ENCODE measurements at regions not wholly inside any gene's neighbourhood (a gene's known extent, or its start where the extent isn't known, plus 50 kb on each side); places are given as distances from the start of the nearest gene placed in this dataset.

DNA sequence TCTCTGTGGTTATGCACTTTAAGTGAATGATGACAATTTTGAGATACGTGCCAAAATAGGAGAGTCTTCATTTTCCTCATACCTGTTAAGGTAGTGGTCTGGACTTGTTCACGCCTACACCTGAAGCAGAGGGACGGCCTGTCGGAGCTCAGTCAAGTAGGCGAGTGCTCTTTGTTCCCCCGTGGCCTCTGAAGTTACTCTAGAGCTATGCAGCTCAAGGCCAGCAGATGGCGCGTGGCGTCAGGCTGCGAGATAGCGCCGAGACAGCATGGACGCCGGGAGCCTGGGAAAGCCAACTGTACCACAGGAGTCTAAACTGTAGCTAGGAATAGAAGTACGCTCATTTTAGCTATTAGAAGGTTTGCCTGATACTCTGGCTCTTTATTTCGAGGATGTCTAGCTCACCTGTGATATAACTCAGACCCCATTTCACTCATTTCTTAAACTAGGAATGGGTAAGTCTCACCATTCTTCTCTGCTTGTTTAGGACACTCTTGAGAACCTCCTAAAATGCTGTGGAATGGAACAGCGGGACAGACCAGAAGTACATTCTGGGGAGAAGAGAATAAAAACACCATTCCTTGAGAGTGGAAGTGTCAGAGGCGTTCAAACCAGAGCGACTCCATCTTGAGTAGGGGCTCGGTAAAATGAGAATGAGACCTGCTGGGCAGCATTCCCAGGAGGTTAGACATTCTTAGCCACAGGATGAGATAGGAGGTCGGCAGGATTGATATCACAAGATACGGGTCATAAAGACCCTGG, 267.4 kb upstream of the HMGA2 start:
- DNase-seq = peak; percentile 17

DNA sequence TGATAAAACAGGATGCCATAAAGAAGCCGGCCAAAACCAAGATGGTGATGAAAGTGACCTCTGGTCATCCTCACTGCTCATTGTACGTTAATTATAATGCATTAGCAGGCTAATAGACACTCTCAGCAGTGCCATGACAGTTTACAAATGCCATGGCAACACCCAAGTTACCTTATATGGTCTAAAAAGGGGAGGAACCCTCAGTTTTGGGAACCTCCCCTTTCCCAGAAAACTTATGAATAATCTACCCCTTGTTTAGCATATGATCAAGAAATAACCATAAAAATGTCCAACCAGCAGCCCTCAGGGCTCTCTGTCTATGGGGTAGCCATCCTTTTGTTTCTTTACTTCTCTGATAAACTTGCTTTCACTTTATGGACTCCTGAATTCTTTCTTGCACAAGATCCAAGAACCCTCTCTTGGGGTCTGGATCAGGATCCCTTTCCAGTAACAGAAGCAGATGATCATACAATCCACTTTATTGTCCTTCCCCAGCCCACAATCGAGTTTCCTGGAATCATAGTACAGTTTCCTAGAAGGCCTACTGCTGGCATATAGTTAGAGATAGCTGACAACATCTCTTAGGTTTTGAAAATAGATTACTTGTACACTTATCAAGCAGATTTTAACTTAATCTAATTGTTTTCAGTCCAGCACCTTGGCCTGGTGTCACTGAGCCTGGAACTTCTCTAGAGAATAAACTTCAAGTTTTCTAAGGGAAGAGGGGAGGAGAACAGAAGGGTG, 266.7 kb upstream of the HMGA2 start:
- no peak for DNase-seq

DNA sequence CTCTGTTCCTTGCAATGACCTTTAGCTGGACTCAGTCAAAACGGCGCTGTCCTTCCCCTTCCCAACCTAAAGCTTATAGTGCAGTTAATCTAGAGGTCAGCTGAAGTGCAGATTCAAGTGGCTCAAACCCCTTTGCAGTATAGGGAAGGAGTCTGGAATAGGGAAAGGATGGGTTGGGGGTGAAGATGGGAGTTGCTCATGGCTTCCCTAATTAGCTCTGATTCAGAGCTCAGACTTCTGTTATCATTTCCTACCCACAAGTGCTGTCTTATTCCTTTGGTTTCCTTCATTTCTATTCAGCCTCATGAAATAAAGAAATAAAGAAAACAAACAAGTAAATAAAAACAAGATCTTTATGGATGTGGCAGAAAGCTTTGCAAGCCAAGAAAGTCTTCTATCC, 264.0 kb upstream of the HMGA2 start:
- no peak for DNase-seq

DNA sequence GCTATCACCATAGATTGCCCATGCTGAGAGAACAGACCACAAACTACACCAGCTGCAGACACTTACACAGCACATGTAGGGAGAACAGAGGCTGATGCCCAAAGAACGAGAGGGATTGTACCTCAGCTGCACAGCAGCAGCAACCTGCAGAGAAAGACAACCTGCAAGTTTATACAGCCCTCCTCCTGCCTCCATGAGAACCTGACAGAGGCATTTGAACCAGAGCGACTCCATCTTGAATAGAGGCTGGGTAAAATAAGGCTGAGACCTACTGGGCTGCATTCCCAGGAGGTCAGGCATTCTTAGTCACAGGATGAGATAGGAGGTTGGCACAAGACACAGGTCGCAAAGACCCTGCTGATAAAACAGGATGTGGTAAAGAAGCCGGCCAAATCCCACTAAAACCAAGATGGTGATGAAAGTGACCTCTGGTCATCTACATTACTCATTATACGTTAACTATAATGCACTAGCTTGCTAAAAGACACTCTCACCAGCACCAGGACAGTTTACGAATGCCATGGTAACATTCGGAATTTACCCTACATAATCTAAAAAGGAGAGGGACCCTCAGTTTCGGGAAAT, 262.4 kb upstream of the HMGA2 start:
- no peak for DNase-seq

DNA sequence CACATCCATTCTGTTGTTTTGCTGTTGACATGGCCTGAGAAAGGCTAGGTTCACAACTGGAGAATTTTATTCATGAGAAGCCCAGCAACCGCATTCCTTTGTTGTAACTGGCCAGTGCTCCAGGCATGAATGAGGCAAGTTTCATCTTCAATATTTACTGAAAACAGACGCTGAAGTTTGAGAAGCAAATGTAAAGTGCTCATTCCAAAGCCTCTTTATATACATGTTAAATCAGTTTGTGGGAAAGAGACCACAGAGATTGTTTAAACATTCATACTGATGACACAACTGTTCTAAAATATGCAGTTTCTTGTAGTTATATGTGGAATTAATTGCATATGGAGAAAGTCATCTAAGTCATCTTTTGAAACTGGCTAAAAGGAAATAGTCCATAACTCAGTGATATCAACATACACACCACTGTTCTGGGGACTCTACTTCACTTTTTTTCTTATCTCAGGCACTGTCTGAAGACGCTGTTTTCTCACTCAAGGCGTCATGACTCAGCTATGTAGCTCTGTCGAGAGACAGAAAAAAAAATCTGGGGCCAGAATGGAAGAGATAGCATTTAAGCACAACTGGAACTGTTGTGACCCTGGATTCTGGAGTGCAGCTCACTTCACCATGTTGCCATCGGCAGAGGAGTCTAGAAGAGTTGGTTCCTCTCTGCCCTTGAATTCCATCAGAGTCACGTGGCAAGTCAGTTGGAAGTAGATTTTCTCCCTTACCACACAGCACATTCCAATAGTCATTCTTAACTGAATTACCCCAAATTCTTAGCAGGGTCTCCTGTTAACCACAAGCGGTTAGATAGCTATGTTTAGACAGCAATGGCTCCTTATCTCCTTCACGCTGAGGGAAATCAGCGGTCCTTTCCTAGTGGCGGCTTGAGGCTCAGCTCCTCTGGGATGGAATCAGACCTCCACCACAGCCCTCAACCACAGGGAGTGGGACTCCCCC, 258.4 kb upstream of the HMGA2 start:
- no peak for DNase-seq

DNA sequence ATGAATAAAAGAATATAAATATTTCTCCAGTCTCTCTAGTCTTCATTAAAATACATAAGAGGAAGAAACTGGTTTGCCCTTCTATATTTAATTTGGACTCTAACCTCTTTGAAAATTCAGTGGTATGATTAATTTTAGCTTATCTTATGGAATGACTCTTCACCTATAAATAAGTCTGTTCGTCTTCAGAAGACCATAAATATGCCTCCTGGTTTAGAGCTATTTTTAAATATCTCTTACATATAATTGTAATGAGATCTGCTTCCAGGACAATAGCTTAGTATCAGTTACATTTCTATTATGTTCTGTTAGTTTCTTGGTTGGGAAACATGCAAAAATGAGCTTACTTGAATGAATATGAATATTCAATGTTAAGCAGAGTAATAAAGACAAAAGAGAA, 257.5 kb upstream of the HMGA2 start:
- no peak for DNase-seq

DNA sequence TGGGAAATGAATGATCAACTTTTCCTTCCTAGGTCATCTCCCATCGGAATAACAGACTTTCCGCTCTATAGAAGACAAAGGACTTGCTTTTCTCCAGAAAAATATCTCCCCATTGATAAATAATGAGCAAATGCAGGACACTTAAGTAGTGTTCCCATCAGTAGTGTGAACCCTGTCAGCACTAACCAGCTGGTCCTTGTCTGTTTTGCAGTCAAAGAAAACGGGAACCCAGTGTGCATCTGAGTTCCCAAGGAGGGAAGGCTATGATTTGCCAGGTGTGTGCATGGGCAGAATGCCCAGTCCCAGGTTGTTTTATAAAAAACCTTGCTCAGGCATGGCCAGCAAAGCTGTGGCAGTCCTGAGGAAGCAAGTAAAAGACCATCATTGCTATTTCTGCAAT, 256.5 kb upstream of the HMGA2 start:
- DNase-seq = no peak

DNA sequence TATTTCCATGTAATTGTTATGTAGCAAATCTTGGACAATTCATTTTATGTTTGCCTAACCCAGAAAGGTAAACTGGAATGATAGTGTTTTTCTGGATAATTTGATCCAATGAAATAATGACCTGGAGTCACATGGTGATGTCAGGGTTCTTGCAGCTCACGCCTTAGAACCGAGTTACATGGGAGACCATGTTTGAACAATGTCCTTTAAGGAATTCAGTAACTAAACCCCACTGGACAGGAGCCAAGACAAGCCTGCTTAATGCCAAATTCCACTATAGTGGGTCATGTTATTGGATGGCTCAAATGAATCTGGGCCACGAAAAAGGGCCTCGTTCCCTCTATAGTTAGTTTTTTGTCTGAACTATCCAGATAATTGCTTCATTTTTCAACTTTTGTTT, 255.8 kb upstream of the HMGA2 start:
- DNase-seq = no peak

DNA sequence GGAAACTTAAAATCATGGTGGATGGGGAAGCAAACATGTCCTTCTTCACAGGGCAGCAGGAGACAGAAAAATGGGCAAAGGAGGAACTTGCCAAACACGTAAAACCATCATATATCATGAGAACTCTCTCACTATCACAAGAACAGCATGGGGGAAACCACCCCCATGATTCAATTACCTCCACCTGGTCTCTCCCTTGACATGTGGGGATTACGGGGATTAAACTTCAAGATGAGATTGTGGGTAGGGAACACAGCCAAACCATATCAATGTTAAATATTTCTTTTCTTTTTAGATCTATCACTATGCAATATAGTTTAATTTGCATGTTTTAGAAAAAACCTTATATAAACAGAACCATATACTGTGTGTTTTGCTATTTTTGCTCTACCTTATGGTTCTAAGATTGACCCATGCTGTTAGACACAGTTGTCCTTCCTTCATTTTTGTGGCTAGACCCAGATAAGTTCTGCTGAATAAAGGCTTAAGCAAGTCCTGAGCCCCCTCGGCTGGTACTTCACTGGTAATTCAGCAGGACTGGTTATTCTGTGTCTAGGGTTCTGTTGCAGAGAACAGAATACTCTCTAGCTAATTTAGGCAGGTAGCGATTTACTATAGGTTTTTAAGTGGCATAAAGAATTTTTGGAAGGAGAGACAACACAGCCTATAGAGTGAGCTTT, 253.7 kb upstream of the HMGA2 start:
- no peak for DNase-seq

DNA sequence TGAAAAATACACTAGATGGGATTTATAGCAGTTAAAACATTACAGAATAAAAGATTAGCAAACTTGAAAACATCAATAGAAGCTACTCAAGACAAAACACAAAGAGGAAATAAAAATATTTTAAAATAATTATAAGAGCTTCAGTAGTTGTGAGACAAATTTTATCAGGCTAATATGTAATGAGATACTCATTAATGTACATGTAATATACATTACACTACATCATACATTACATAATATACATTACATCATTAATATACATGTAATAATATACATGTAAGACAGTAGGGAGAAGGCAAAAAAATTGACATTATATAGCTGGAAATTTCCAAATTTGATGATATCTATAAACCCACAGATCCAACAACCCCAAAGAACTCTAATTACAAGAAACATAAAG, 249.4 kb upstream of the HMGA2 start:
- DNase-seq = no peak

DNA sequence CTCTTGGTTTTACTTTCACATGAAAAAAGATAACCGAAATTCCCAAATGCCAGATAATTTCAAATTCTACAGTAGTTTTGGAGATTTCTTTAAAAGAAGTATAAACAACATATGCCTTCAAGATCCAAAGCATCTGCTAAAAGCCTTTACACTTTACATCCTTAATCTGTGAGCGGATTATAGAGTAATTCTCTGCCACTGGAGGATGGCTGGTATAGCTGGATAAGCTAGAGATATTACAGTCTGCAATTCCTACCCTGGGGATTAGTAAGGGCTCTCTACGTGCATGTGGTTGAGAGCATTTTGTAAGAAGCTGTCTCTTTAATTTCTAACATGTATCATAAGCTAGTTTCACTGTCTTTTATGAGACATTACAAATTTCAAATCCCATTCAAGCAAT, 240.3 kb upstream of the HMGA2 start:
- DNase-seq = no peak

DNA sequence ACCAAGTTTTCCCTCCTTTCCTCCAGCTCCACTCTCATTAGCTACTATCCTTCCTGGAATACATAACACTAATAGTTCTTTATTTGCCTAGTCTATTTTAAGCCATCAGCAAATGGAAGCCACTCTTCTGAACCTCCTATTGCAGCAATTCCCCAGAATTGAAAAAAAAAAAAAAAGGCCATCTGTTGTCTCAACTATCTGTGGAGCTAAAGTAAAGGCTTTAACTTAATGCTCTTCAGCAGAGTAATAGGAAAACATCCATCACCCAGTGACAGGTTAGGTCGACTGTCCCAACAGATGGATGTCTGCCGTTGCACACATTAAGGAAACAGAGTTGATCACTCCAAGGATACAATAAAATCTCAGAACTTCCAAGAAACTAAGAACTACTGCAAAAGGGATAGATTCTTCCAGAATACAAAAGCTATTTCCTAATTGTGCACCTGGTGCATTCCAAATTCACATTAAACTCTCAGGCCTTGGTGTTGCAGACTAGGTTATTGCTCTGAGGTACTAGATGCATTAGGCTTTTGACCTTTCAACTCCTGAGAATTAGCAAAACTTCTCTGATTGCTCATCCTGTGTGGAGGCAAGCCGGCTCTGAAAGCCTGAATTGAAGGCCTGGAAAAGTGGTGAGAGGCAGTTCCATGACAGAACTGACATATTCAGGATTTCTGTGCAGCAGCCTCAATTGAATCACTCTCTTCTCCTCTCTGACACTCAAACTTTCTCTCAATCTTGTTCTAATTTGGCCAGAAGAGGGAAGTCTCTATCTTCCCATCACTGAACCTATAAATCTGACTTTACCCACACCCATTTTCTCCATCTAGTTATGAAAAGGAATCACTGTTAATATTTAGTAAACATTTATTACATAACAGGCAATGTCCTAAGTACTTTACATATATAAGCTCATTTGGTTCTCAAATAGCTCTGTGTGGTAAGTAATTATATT, 238.4 kb upstream of the HMGA2 start:
- no peak for DNase-seq

DNA sequence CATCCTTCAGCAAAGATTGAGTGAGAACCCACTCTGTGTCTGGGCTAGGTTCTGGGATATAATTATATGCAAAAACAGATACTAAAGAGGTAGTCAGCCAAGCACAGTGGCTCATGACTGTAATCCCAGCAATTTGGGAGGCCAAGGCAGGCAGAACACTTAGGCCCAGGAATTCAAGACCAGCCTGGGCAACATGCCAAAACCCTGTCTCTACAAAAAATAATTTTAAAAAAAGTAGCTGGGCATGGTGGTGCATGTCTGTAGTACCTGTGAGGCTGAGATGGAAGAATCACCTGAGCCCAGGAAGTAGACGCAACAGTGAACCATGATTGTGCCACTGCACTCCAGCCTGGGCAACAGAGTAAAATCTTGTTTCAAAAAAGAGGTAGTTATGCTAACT, 237.5 kb upstream of the HMGA2 start:
- no peak for DNase-seq

DNA sequence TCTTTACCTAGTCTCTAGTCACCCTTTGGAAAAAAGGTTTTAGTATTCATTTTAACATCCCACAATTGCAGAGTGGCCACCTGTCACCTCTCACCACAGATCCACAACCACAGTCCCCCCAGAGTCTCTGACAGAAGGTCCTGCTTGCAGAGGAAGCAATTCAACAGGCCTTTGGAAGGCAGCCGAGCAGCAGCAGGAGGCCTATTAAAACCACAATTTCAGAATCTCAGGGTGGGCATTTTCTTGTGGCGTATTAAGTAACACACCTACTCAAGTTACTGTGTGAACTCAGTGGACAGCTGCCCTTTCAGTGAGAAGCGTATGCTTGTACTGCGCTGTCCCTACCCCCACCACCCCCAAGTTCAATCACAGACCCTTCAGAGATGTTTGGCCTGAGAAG, 234.0 kb upstream of the HMGA2 start:
- DNase-seq = no peak

DNA sequence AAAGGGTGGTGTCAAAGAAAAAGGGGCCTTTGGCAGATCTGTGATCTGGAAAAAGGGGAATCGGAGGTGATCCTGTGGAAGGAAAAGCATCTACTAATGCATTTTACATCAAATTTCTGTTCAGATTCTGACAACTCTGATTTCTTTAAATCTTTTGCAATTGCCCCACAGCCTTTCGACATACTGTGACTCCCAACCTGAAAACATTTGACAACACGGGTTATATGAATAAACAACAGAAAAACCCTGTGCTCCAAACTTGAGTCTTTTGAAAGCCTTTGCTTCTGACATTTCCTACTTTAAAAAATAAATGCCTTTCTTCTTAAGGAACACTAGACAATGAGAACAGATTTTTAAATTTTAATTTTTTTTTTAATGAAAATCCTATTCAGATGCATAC, 231.9 kb upstream of the HMGA2 start:
- DNase-seq = no peak

DNA sequence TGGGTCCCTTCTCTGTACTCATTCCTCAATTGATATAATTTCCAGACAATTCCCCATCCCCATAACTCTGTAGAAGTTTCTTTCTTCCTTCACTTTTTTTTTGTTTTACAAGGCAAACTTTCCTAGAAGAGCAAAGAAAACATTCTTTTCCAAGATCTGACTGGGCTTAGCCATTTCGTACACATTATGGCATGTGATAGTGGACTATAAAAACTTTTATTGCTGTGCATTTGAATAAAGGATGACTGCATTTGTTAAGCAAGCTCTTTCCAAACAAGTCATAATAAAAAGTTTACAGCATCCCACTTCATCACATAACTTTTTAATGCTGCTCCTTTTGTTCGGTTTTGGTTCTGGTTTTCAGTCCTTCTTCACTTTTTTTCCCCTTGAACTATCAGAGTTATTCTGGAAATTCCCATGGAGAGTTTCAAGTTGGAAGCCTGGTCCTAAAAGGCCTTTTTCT, 231.0 kb upstream of the HMGA2 start:
- DNase-seq = no peak

DNA sequence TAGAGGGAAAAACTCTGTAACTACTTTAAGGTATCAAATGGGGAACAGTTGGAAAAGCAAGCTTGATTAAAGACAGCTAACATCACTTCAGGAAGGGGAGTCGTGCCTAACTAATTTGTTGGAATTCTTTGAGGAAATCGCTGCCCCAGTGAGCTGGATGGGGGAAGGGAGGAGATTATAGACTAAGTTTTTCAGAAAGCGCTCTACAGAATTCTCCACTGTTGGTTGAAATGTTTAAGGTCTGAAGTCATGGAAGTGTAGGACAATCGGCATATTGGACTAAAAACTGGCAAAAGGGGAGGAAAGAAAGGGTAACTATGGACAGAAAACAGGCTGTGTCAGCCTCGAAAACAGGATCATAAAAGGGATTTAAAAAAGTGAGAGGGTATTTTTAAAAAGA, 229.9 kb upstream of the HMGA2 start:
- DNase-seq = no peak

DNA sequence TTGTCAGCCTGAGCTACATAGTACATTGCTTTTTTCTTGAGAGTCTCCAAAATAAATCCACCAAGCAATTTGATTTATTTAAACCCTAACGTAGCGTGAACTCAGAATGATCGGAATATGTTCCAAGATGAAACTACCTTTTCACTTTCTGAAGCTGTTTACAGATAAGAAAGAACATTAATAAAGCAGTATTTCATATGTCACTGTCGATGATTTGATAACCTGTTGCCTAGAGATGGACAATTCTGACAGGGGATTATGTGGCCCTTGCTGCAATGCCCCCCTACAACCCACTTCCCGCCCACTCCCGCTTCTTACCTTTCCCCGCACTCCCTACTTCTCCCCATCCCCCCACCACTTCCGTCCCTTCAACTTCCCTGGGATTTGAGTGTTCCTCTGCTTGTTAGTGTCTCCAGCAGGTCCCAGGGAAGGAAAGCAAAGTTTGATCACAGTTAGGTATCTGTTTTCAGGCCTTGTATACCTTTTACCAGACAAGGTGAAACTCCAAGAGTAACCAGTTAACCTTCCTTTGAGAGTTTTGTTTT, 229.2 kb upstream of the HMGA2 start:
- DNase-seq = no peak

DNA sequence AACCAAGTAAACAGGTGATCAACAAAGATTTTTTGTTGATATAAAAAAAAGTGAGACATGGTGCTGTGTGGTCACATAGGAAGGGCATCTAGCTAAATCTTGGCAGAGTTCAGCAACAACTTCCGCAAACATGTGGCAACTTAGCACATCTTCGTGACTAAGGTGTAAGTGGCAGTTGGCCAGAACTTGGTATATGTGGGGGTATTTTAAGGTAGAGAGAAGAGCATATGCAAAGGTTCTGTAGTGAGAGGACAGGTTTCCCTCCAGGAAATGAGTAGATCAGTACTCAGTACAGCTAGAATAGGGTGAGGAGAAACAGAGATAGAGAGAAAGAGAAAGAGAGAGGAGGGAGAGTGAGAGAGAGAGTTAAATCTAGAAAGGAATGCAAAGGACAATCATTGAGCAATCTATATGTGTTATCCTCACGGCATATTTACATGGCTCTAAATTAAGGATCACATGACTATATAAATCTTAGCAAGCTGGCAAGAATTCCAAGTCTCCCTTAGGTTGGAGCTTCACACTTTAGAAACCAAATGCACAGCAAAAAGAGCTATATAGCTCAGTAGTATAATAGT, 227.7 kb upstream of the HMGA2 start:
- no peak for DNase-seq

DNA sequence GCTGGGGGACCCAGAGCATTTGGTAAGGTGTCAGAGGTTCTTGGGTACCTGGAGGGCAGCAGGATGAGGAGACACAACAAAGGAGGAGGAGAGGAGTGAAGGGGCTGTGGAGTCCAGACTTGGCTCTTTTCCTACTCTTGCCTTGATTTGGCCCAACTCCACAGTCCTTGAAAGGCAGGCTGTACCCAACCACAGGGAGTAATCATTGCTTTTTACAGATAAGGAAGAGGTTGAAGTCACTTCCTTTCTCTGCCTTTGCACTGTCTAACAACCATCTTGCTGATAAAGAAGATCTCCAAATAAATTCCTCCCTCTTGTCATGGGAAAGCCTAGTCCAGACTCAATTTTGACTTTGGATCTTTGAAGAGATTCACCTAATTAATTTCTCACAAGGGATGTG, 226.8 kb upstream of the HMGA2 start:
- no peak for DNase-seq

Data from effector CD4-positive, alpha-beta T cell (primary cell).